OCI-LY1 (cell line): ENCODE measurements at regions not wholly inside any gene's neighbourhood (a gene's known extent, or its start where the extent isn't known, plus 50 kb on each side); places are given as distances from the start of the nearest gene placed in this dataset.

ENCODE experiments used
- EZH2 ChIP-seq: fragments of 200-600 bp; sonication (generic), shearing (Covaris generic); IDR thresholded peaks from 2 replicates; pipeline ENCODE4 v1.8.0; 2017; ENCODE audit warnings: borderline replicate concordance, mixed run types, mild to moderate bottlenecking, antibody characterized with exemption, low read length, moderate library complexity, mixed read lengths
- TF ChIP-seq, protein P1 (sequence below): fragments of 200-600 bp; sonication (generic), shearing (Covaris generic); IDR thresholded peaks from 2 replicates; pipeline ENCODE4 v1.5.1; 2017; ENCODE audit warnings: mild to moderate bottlenecking, antibody characterized with exemption, low read length, moderate library complexity, mixed read lengths

GRCh38 chr15:85947936-85948335 lies 131.7 kb upstream of the AGBL1 start:
- TF ChIP-seq, protein P1, sequence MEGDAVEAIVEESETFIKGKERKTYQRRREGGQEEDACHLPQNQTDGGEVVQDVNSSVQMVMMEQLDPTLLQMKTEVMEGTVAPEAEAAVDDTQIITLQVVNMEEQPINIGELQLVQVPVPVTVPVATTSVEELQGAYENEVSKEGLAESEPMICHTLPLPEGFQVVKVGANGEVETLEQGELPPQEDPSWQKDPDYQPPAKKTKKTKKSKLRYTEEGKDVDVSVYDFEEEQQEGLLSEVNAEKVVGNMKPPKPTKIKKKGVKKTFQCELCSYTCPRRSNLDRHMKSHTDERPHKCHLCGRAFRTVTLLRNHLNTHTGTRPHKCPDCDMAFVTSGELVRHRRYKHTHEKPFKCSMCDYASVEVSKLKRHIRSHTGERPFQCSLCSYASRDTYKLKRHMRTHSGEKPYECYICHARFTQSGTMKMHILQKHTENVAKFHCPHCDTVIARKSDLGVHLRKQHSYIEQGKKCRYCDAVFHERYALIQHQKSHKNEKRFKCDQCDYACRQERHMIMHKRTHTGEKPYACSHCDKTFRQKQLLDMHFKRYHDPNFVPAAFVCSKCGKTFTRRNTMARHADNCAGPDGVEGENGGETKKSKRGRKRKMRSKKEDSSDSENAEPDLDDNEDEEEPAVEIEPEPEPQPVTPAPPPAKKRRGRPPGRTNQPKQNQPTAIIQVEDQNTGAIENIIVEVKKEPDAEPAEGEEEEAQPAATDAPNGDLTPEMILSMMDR, result no peak
- no peak for TF ChIP-seq EZH2
